ENCODE measurements at regions not wholly inside any gene's neighbourhood (a gene's known extent, or its start where the extent isn't known, plus 50 kb on each side); places are given as distances from the start of the nearest gene placed in this dataset.

DNA sequence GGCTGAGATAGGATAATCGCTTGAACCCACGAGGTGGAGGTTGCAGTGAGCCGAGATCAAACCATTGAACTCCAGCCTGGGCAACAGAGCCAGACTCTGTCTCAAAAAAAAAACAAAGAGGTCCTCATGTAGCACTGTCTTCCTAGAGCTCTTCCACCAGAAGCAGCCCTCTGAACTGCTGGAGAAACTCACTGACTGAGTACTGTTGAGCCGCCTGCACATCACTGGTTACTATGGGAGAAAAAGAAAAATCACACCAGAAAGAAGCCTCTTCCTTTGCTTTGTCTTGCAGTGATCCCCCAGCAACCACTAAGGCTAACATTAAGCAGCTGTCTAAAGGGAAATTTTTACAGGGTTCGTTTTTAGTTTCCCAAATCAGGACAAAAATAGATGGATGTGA lies 112.9 kb upstream of the LYPLAL1 start:
- H4K91ac ChIP-seq (replicated peaks; ENCODE audit: insufficient read length, low read length) = no peak overlapping the region
- no peaks in the 10 kb centered on the region for H3K23me2 ChIP-seq (ENCODE audit: low read depth, low read length)
- no peaks in the 10 kb centered on the region for H3K36me3 ChIP-seq (ENCODE audit: control insufficient read depth in 2 of 4, insufficient read depth in 4 of 4, low read length in 3 of 4)
- no peak overlapping the region for H2AFZ ChIP-seq (ENCODE audit: low read length)
- no peak overlapping the region for H2BK15ac ChIP-seq (ENCODE audit: low read length)
- FAIRE-seq (no peak), DNase-seq (ENCODE audit: low read depth in 1 of 2, low spot score in 2 of 2) (no peak)
- no peak overlapping the region for H2BK20ac ChIP-seq (ENCODE audit: low read length)
- H3K14ac ChIP-seq (ENCODE audit: insufficient read length) = no peak overlapping the region
- no peaks in the 10 kb centered on the region for H3K79me2 ChIP-seq (ENCODE audit: control insufficient read depth in 1 of 2, insufficient read depth in 2 of 2, low read length in 2 of 2)
- no peak overlapping the region for H3K56ac ChIP-seq (replicated peaks; ENCODE audit: insufficient read length, low read depth, low read length)
- no peak overlapping the region for H3K4ac ChIP-seq (replicated peaks; ENCODE audit: insufficient read length, low read depth, low read length)
- no peak overlapping the region for H3K4me3 ChIP-seq (ENCODE audit: extremely low read depth in 1 of 4, insufficient read depth in 2 of 4, low read depth in 3 of 4, low read length in 4 of 4)
- no peak overlapping the region for H2BK5ac ChIP-seq (ENCODE audit: low read depth, low read length)
- TF ChIP-seq SIRT6 (IDR thresholded peaks at IDR 0.05; ENCODE audit: low read length) (no peak), CBX5 (IDR thresholded peaks at IDR 0.05; ENCODE audit: low read depth, low read length) (no peak), NANOG (IDR thresholded peaks at IDR 0.05; ENCODE audit: insufficient read depth, low read depth, low read length, poor library complexity, severe bottlenecking) (no peak)
- H3K23ac ChIP-seq (ENCODE audit: insufficient read length) = no peak overlapping the region
- no peaks in the 10 kb centered on the region for H3K27me3 ChIP-seq (replicated peaks in 1 of 4; ENCODE audit: control insufficient read depth in 3 of 4, extremely low read depth in 1 of 4, insufficient read depth in 3 of 4, low read length in 3 of 4)
- no peaks in the 10 kb centered on the region for H3K9me3 ChIP-seq (ENCODE audit: insufficient read depth in 2 of 2, low read depth in 1 of 2, low read length in 1 of 2)
- no peaks in the 10 kb centered on the region for H3K4me1 ChIP-seq (replicated peaks in 1 of 4; ENCODE audit: control insufficient read depth in 3 of 4, insufficient read depth in 4 of 4, low read length in 3 of 4)
- no peak overlapping the region for H3K18ac ChIP-seq (ENCODE audit: extremely low read depth, low read length)
- no peak overlapping the region for H4K5ac ChIP-seq (ENCODE audit: insufficient read length, low read depth, low read length)
- no peak overlapping the region for H3K9ac ChIP-seq (replicated peaks in 1 of 4; ENCODE audit: extremely low read depth in 1 of 4, low read depth in 3 of 4, low read length in 3 of 4)
- H3K79me1 ChIP-seq (ENCODE audit: low read depth, low read length) = no peaks in the 10 kb centered on the region
- no peaks in the 10 kb centered on the region for H4K20me1 ChIP-seq (replicated peaks in 1 of 2; ENCODE audit: control insufficient read depth in 1 of 2, insufficient read depth in 2 of 2, low read length in 2 of 2)
- no peak overlapping the region for H4K8ac ChIP-seq (ENCODE audit: extremely low read depth, insufficient read depth, low read length)
- CTCF ChIA-PET (ENCODE audit: partially characterized antibody) = no interaction called here
- no peak overlapping the region for H3K4me2 ChIP-seq (ENCODE audit: insufficient read depth in 1 of 2, low read depth in 2 of 2, low read length in 2 of 2)
- no peak overlapping the region for H2AK5ac ChIP-seq (ENCODE audit: low read depth, low read length)
- H3K27ac ChIP-seq (ENCODE audit: low read depth, low read length) = no peak overlapping the region
- no peak overlapping the region for H2BK12ac ChIP-seq (ENCODE audit: low read depth, low read length)
- WGBS, 2 experiments (ENCODE audit: extremely low coverage in 1 of 2, insufficient coverage in 1 of 2, insufficient read length in 1 of 2, insufficient replicate concordance in 2 of 2, low coverage in 1 of 2, low lambda C conversion rate in 2 of 2, missing lambda C conversion rate in 1 of 2) = 92% methylated on average over 5 of the region's 5 CpGs; no CpG with 5 or more reads in 1 of the 2 experiments
- H2BK120ac ChIP-seq (replicated peaks; ENCODE audit: low read depth, low read length) = no peak overlapping the region
- POLR2A ChIA-PET (ENCODE audit: partially characterized antibody) = no interaction called here
